ENCODE measurements at regions not wholly inside any gene's neighbourhood (a gene's known extent, or its start where the extent isn't known, plus 50 kb on each side); places are given as distances from the start of the nearest gene placed in this dataset.
"Not testable (repeated sequence)": the region's sequence is repeated elsewhere in the genome, so short reads cannot be mapped to it uniquely, and the experiment has no call there.

- no peak for DNase-seq (ENCODE audit: low read depth)
Measured at GRCh38 chr5:5885782-5886181, 463.3 kb downstream of the ICE1 start.

DNA sequence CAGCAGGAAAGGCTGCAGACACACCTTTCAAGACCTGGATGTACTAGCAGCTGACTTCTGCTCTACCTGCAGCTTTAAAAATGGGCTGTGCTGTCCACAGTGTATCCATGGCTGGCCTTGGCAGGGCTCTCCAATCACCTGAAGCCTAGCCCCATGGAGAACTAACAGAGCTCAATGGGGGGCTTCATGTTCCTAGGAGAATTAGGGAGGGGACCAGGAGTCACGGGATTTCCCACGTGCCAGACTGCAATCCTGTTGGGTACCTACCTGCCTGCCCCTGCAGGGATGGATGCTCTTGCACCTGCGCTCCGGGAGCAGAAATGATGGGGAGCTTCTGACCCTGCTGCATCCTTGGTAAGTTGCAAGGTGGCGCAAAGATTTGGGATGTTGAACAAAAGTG is 462.1 kb downstream of the ICE1 start:
- DNase-seq (ENCODE audit: low read depth): no peak

- no peak for DNase-seq (ENCODE audit: low read depth)
Measured at GRCh38 chr5:5883562-5883961, 461.1 kb downstream of the ICE1 start.

- DNase-seq (ENCODE audit: low read depth): no peak
Measured at GRCh38 chr5:5883146-5883545, 460.7 kb downstream of the ICE1 start.

- no peak for DNase-seq (ENCODE audit: low read depth)
Measured at GRCh38 chr5:5882706-5883105, 460.2 kb downstream of the ICE1 start.

DNA sequence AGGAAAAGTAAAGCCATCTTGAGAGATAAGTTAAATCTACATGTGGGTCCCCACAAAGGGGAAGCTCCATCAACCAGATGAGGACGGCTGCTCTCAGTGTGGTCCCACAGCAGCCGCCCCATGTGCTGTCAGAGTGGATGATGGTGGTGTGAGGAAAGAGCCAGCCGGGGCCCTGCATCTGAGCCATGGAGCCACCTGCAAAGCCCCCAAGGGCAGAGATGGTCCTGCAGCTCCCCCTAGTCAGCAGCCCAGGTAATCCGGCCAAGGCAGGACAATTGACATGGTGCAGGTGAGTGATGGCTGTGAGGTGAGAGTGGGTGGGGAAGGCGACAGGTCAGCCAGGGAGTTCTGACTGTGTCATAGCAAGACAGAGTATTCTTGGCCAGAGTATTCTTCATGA is 458.8 kb downstream of the ICE1 start:
- DNase-seq (ENCODE audit: low read depth): no peak

DNA sequence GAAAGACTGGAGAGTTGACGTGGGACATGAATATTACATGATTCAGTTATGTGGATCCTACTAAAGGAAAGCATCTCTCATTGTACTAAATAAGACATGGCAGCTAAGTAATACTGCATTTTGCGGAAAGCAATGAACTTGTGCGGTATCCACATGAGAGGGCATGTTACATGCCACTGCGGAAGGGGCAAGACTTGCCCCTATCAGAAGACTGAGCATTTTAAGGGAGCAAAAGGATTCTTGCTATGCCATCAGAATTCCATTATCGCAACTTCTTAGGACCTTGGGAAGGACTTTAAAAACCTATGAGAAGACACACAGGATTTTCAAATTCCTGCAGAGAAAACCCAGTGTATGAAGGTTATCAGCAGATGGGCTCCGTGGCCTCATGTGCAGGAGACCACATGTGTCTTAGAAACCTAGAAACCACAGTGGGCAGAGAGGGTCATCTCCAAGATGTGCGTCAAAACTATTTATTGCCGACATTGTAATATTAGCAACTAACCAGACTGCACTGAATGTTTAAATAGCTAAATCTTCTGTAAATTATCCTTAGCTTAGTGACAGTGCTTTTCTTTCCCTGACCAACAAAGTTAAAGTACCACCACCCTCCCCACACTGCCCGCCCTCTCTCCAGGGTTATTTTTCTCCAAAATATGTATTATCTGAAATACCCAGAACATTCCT is 457.7 kb downstream of the ICE1 start:
- DNase-seq (ENCODE audit: low read depth): no peak

DNA sequence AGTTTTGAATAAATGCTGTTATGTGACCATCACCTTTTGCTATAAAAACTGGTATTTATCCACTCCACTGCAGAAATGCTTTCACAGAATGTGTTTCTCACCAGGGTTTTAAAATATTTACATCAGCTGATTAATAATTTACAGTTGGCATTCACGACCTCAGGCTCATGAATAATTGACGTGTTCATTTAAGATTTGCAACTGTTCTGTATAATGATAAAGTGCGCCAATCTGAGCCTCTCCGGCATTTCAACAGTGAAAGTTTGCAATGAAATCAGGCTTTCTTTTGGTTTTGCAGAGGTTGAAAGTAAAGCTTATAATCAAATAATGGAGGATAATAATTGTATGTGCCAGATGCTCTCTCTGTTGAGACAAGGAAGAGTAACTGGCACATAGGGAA is 434.9 kb downstream of the ICE1 start:
- no peak for DNase-seq (ENCODE audit: low read depth)

- DNase-seq (ENCODE audit: low read depth): no peak
Measured at GRCh38 chr5:5854087-5854486, 431.6 kb downstream of the ICE1 start.

- DNase-seq (ENCODE audit: low read depth): no peak
Measured at GRCh38 chr5:5838493-5838892, 416.0 kb downstream of the ICE1 start.

DNA sequence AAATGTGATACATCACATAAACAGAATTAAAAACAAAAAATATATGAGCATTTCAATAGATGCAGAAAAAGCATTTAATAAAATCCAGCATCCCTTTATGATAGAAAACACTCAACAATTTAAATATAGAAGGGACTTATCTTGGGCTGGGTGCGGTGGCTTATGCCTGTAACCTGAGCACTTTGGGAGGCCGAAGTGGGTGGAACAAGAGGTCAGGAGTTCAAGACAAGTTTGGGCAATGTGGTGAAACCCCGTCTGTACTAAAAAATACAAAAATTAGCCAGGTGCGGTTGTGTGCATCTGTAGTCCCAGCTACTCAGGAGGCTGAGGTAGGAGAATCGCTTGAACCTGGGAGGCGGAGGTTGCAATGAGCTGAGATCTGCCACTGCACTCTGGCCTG is 409.1 kb downstream of the ICE1 start:
- DNase-seq (ENCODE audit: low read depth): not testable (repeated sequence)

DNA sequence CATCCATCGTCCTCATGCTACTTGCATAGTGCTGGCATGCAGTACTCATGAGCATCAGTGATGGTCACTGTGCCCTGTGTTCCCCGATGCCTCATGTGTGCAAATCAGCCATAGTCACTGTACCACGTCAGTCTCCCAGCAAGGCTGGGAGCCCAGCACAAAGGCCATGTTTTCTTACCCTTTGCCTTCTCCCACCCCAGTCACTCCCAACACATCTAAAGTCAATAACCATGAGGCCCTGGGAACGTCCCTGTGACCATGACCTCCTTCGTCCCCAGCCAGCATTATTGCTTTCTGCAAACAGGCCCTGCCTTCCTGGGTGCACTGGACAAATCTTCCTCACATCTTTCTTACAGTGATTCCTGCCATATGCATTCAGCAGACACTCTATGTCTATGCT is 406.1 kb downstream of the ICE1 start:
- DNase-seq (ENCODE audit: low read depth): no peak

- no peak for DNase-seq (ENCODE audit: low read depth)
Measured at GRCh38 chr5:5826911-5827310, 404.4 kb downstream of the ICE1 start.

- no peak for DNase-seq (ENCODE audit: low read depth)
Measured at GRCh38 chr5:5822729-5823257, 400.3 kb downstream of the ICE1 start.

DNA sequence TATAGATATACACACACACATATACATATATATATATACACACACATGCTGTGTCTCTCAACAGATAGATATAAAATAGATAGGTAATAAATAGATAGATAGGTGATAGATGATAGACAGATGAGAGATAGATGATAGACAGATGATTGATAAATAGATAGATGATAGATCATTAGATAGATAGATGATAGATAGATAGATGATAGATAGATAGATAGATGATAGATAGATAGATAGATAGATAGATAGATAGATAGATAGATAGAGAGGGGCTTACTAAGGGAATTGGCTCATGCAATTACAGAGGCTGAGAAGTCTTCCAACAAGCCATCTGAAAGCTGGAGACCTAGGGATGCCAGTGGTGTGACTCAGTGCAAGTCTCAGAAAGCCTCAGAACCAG is 394.5 kb downstream of the ICE1 start:
- DNase-seq (ENCODE audit: low read depth): no peak

GRCh38 chr5:5813441-5813840 is 391.0 kb downstream of the ICE1 start:
- DNase-seq (ENCODE audit: low read depth): no peak

- DNase-seq (ENCODE audit: low read depth): no peak
Measured at GRCh38 chr5:5810461-5810860, 388.0 kb downstream of the ICE1 start.

GRCh38 chr5:5805916-5806315 is 383.4 kb downstream of the ICE1 start:
- no peak for DNase-seq (ENCODE audit: low read depth)

GRCh38 chr5:5804478-5805233 is 382.2 kb downstream of the ICE1 start:
- DNase-seq (ENCODE audit: low read depth): no peak

- no peak for DNase-seq (ENCODE audit: low read depth)
Measured at GRCh38 chr5:5800801-5801761, 378.6 kb downstream of the ICE1 start.

DNA sequence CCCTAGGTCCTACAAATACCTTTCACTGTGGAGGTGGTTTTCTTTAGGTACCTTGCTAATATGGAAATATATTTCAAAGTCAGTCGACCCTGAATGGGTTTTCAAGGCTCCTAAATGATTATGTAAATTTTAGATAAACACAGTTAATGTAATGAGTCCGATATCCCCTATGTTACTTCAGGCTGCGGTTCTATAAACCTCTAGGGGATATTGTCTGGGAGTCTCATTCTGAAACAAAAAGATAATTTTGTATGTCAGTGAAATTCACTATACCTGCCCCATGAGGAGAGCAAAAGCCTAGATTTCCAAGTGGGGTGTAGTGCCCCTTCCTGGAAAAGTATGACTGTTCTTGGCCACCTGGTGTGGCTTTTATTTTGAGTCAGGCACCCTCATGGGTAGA is 377.3 kb downstream of the ICE1 start:
- no peak for DNase-seq (ENCODE audit: low read depth)

DNA sequence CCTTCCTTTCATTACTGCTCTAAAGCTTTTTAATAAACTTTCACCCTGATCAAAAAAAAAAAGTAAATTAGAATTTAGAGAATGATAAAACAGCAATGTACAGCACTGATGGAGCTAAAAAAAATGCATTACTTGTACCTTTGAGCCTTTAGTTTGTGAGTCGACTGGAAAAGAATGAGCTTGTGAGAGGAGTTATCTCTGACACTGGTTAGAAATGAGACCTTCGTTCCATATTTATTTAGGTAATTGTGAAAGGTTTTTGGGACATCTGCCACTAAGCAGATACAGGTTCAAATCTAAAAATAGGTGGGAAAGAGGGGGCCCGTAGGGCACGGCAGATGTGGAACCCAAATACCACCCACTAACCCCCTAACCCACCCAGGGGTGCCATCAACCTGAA is 376.8 kb downstream of the ICE1 start:
- DNase-seq (ENCODE audit: low read depth): no peak
